ACC112 (cell line): ENCODE measurements at regions not wholly inside any gene's neighbourhood (a gene's known extent, or its start where the extent isn't known, plus 50 kb on each side); places are given as distances from the start of the nearest gene placed in this dataset.

Experiments used
- H2AFZ ChIP-seq: fragments of 200-600 bp; sonication (generic); one replicate; pipeline ENCODE4 v1.6.0; 2017; ENCODE audit warnings: antibody characterized with exemption, low read length; ENCODE audit not compliant: unreplicated experiment
- H3K27ac ChIP-seq: fragments of 200-600 bp; sonication (generic); 2 replicates; pipeline ENCODE4 v1.5.1; 2014; ENCODE audit warnings: low read depth, mild to moderate bottlenecking, antibody characterized with exemption, low read length, moderate library complexity
- H3K27me3 ChIP-seq: fragments of 200-600 bp; sonication (generic); 2 replicates; pipeline ENCODE4 v1.6.1; 2014; ENCODE audit warnings: mild to moderate bottlenecking, antibody characterized with exemption, low read length, moderate library complexity, mixed read lengths; ENCODE audit not compliant: insufficient read depth
- H3K36me3 ChIP-seq: fragments of 200-600 bp; sonication (generic); 2 replicates; pipeline ENCODE4 v1.6.1; 2016; ENCODE audit warnings: mild to moderate bottlenecking, antibody characterized with exemption, low read length, moderate library complexity, mixed read lengths; ENCODE audit not compliant: insufficient read depth
- H3K4me1 ChIP-seq: fragments of 200-600 bp; sonication (generic); one replicate; pipeline ENCODE4 v1.6.1; 2016; ENCODE audit warnings: low read length, mixed read lengths; ENCODE audit not compliant: insufficient read depth, unreplicated experiment, control insufficient read depth
- H3K4me3 ChIP-seq: fragments of 200-600 bp; sonication (generic); 2 replicates; pipeline ENCODE4 v1.5.1; 2014; ENCODE audit warnings: mild to moderate bottlenecking, low read depth, low read length
- H3K79me2 ChIP-seq: fragments of 200-600 bp; sonication (generic); one replicate; pipeline ENCODE4 v1.6.0; 2016; ENCODE audit warnings: low read length; ENCODE audit not compliant: control insufficient read depth, unreplicated experiment, insufficient read depth

GRCh38 chr6:22827760-22828159 lies 258.4 kb downstream of the HDGFL1 start:
- peak overlapping the region; percentile 81 for H2AFZ ChIP-seq
- peak overlapping the region; percentile 82 for H3K27ac ChIP-seq
- H3K79me2 ChIP-seq = no peaks in the 10 kb centered on the region

GRCh38 chr6:22828179-22829062 lies 259.1 kb downstream of the HDGFL1 start:
- Histone ChIP-seq H3K4me1 (peaks cover 26% of the 10 kb centered on the region), H3K79me2 (no peaks in the 10 kb centered on the region), H3K36me3 (no peaks in the 10 kb centered on the region), H2AFZ (peak overlapping the region; percentile 54), H3K27ac (peak overlapping the region; percentile 82), H3K4me3 (peak overlapping the region; percentile 46; the same call in 1 of the 2 replicates), H3K27me3 (no peaks in the 10 kb centered on the region)

More at GRCh38 chr6:22827760-22828159, 258.4 kb downstream of the HDGFL1 start:
- Histone ChIP-seq H3K4me3 (peak overlapping the region; percentile 47; the same call in 1 of the 2 replicates), H3K27me3 (no peaks in the 10 kb centered on the region), H3K4me1 (peaks cover 26% of the 10 kb centered on the region), H3K36me3 (no peaks in the 10 kb centered on the region)

GRCh38 chr6:22829070-22829469 lies 259.7 kb downstream of the HDGFL1 start:
- Histone ChIP-seq H3K27me3 (no peaks in the 10 kb centered on the region), H2AFZ (no peak overlapping the region), H3K36me3 (no peaks in the 10 kb centered on the region), H3K4me3 (no peak overlapping the region), H3K79me2 (no peaks in the 10 kb centered on the region), H3K4me1 (peaks cover 26% of the 10 kb centered on the region), H3K27ac (peak overlapping the region; percentile 82; the same call in 1 of the 2 replicates)

- Histone ChIP-seq H3K36me3 (no peaks in the 10 kb centered on the region), H3K4me3 (no peak overlapping the region), H3K27me3 (no peaks in the 10 kb centered on the region), H3K4me1 (peaks cover 26% of the 10 kb centered on the region), H3K79me2 (no peaks in the 10 kb centered on the region), H2AFZ (no peak overlapping the region), H3K27ac (no peak overlapping the region)
Measured at GRCh38 chr6:22830463-22830862, 261.1 kb downstream of the HDGFL1 start.

- Histone ChIP-seq H3K4me3 (no peak overlapping the region), H3K4me1 (peaks cover 11% of the 10 kb centered on the region), H3K79me2 (no peaks in the 10 kb centered on the region), H3K36me3 (no peaks in the 10 kb centered on the region), H3K27me3 (no peaks in the 10 kb centered on the region), H3K27ac (no peak overlapping the region), H2AFZ (no peak overlapping the region)
Measured at GRCh38 chr6:22833191-22833590, 263.8 kb downstream of the HDGFL1 start.

GRCh38 chr6:22838345-22838744 lies 269.0 kb downstream of the HDGFL1 start:
- no peaks in the 10 kb centered on the region for H3K4me1 ChIP-seq
- H3K27ac ChIP-seq = no peak overlapping the region
- no peaks in the 10 kb centered on the region for H3K36me3 ChIP-seq
- H3K4me3 ChIP-seq = no peak overlapping the region
- H3K27me3 ChIP-seq = no peaks in the 10 kb centered on the region
- H3K79me2 ChIP-seq = no peaks in the 10 kb centered on the region
- H2AFZ ChIP-seq = no peak overlapping the region

GRCh38 chr6:22845467-22845866 lies 276.1 kb downstream of the HDGFL1 start:
- H3K4me3 ChIP-seq = no peak overlapping the region
- no peak overlapping the region for H2AFZ ChIP-seq
- no peaks in the 10 kb centered on the region for H3K79me2 ChIP-seq
- H3K27me3 ChIP-seq = no peaks in the 10 kb centered on the region
- H3K27ac ChIP-seq = no peak overlapping the region
- no peaks in the 10 kb centered on the region for H3K36me3 ChIP-seq
- no peaks in the 10 kb centered on the region for H3K4me1 ChIP-seq

- Histone ChIP-seq H3K36me3 (no peaks in the 10 kb centered on the region), H3K79me2 (no peaks in the 10 kb centered on the region), H3K4me1 (no peaks in the 10 kb centered on the region), H3K27me3 (no peaks in the 10 kb centered on the region), H3K4me3 (no peak overlapping the region), H2AFZ (no peak overlapping the region), H3K27ac (no peak overlapping the region)
Measured at GRCh38 chr6:22848121-22848520, 278.8 kb downstream of the HDGFL1 start.

- Histone ChIP-seq H3K4me3 (no peak overlapping the region), H3K27me3 (no peaks in the 10 kb centered on the region), H3K27ac (no peak overlapping the region), H3K36me3 (no peaks in the 10 kb centered on the region), H3K4me1 (no peaks in the 10 kb centered on the region), H3K79me2 (no peaks in the 10 kb centered on the region), H2AFZ (peak overlapping the region; percentile 73)
Measured at GRCh38 chr6:22849921-22850320, 280.6 kb downstream of the HDGFL1 start.

GRCh38 chr6:22852101-22852500 lies 282.7 kb downstream of the HDGFL1 start:
- no peaks in the 10 kb centered on the region for H3K4me1 ChIP-seq
- no peaks in the 10 kb centered on the region for H3K27me3 ChIP-seq
- H3K79me2 ChIP-seq = no peaks in the 10 kb centered on the region
- H3K27ac ChIP-seq = no peak overlapping the region
- no peak overlapping the region for H2AFZ ChIP-seq
- no peak overlapping the region for H3K4me3 ChIP-seq
- no peaks in the 10 kb centered on the region for H3K36me3 ChIP-seq

GRCh38 chr6:22873513-22874136 lies 304.3 kb downstream of the HDGFL1 start:
- H3K27ac ChIP-seq = no peak overlapping the region
- H3K4me3 ChIP-seq = no peak overlapping the region
- H3K79me2 ChIP-seq = no peaks in the 10 kb centered on the region
- peaks cover 17% of the 10 kb centered on the region for H3K4me1 ChIP-seq
- no peaks in the 10 kb centered on the region for H3K27me3 ChIP-seq
- no peak overlapping the region for H2AFZ ChIP-seq
- no peaks in the 10 kb centered on the region for H3K36me3 ChIP-seq
